ENCODE measurements at regions not wholly inside any gene's neighbourhood (a gene's known extent, or its start where the extent isn't known, plus 50 kb on each side); places are given as distances from the start of the nearest gene placed in this dataset.

DNA sequence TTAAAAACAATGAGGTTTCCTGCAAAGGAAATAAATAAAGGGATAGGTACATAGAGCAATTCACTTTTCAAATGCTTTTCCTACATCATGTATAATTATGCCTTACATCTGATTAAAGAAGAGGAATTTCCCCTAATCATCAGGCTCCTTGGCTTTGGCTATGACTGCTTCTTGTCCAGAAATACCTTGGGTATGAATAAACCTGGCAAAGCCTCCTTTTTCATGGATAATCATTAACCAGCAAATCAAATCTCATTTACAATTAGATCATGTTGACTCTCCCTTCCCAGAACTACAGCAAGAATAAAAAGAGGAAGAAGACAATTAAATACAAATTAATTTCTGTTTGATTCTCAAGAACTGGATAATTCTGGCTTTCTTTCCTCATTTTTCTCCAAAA is 58.0 kb upstream of the CD2AP start:
- no peaks in the 10 kb centered on the region for H4K20me1 ChIP-seq (ENCODE audit: insufficient read depth, poor library complexity, severe bottlenecking)
- peak overlapping the region; percentile 29 for H3K27ac ChIP-seq
- no peak overlapping the region for H2AFZ ChIP-seq
- no peak overlapping the region for H3K4me3 ChIP-seq
- peak overlapping the region; percentile 52 for H3K4me2 ChIP-seq
- no peaks in the 10 kb centered on the region for H3K79me2 ChIP-seq
- DNase-seq (ENCODE audit: low spot score): peak; percentile 56
- H3K36me3 ChIP-seq (replicated peaks; ENCODE audit: insufficient read depth, low read depth): no peaks in the 10 kb centered on the region
- H3K27me3 ChIP-seq: no peaks in the 10 kb centered on the region
- no peaks in the 10 kb centered on the region for H3K9me2 ChIP-seq (replicated peaks; ENCODE audit: insufficient read depth)
- TF ChIP-seq EZH2phosphoT487 (IDR thresholded peaks at IDR 0.05; ENCODE audit: low read depth, severe bottlenecking, unreplicated experiment): no peak
- TF ChIP-seq, protein P1, sequence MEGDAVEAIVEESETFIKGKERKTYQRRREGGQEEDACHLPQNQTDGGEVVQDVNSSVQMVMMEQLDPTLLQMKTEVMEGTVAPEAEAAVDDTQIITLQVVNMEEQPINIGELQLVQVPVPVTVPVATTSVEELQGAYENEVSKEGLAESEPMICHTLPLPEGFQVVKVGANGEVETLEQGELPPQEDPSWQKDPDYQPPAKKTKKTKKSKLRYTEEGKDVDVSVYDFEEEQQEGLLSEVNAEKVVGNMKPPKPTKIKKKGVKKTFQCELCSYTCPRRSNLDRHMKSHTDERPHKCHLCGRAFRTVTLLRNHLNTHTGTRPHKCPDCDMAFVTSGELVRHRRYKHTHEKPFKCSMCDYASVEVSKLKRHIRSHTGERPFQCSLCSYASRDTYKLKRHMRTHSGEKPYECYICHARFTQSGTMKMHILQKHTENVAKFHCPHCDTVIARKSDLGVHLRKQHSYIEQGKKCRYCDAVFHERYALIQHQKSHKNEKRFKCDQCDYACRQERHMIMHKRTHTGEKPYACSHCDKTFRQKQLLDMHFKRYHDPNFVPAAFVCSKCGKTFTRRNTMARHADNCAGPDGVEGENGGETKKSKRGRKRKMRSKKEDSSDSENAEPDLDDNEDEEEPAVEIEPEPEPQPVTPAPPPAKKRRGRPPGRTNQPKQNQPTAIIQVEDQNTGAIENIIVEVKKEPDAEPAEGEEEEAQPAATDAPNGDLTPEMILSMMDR (IDR thresholded peaks at IDR 0.05; ENCODE audit: poor library complexity): no peak
- TF ChIP-seq EZH2 (IDR thresholded peaks at IDR 0.05; ENCODE audit: borderline replicate concordance): no peak
- peaks cover 18% of the 10 kb centered on the region for H3K4me1 ChIP-seq (ENCODE audit: insufficient read depth)
- no peaks in the 10 kb centered on the region for H3K9me3 ChIP-seq (ENCODE audit: low read depth)

DNA sequence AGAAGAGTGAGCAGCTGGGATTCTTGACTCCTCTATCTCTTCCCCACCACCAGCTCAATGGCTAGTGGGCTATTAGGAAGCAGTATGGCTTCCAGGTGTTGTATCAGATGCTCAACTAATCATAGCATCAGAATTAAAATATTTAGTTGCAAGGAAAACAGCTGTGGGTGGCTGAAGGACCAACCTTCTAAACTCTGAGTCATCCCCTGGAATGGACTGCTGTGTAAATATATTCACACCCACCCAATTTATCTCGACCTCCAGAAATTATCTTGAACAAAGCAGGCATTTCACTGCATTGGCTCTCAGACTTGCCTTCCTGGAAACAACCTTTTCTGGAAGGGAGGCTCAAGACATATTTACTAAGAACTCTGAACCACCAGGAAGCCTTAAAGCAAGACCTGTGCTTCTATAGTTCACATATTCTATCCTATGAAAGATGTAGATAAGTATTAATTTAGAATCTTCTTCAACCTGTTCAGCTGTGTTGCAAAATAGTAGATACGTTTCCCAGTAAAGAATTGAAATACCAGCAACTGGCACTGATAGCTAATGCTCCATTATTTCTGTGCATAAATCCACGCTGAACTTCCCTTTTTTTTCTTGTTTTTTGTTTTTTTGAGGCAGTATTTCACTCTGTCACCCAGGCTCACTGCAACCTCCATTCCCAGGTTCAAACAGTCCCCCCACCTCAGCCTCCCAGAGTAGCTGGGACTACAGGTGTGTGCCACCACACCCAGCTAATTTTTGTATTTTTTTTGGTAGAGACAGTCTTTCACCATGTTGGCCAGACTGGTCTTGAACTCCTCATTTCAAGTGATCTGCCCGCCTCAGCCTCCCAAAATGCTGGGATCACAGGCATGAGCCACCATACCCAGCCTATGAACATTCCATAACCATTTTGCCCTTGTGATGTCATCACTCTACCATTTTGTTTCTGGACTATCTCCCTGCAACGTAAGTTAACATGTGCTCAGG is 56.9 kb upstream of the CD2AP start:
- H3K27ac ChIP-seq: peak overlapping the region; percentile 29
- TF ChIP-seq EZH2phosphoT487 (IDR thresholded peaks at IDR 0.05; ENCODE audit: low read depth, severe bottlenecking, unreplicated experiment) (no peak), EZH2 (IDR thresholded peaks at IDR 0.05; ENCODE audit: borderline replicate concordance) (no peak)
- TF ChIP-seq, protein P1 (IDR thresholded peaks at IDR 0.05; ENCODE audit: poor library complexity): no peak
- H3K4me3 ChIP-seq: no peak overlapping the region
- H3K27me3 ChIP-seq: no peaks in the 10 kb centered on the region
- DNase-seq (ENCODE audit: low spot score): peak; percentile 42
- no peaks in the 10 kb centered on the region for H4K20me1 ChIP-seq (ENCODE audit: insufficient read depth, poor library complexity, severe bottlenecking)
- H3K4me2 ChIP-seq: peak overlapping the region; percentile 52
- H3K79me2 ChIP-seq: no peaks in the 10 kb centered on the region
- H3K4me1 ChIP-seq (ENCODE audit: insufficient read depth): peaks cover 18% of the 10 kb centered on the region
- H3K36me3 ChIP-seq (replicated peaks; ENCODE audit: insufficient read depth, low read depth): no peaks in the 10 kb centered on the region
- H3K9me2 ChIP-seq (replicated peaks; ENCODE audit: insufficient read depth): no peaks in the 10 kb centered on the region
- no peaks in the 10 kb centered on the region for H3K9me3 ChIP-seq (ENCODE audit: low read depth)
- H2AFZ ChIP-seq: no peak overlapping the region
- WGBS (ENCODE audit: low lambda C conversion rate, missing lambda C conversion rate): 77% methylated on average over 5 of the region's 5 CpGs

DNA sequence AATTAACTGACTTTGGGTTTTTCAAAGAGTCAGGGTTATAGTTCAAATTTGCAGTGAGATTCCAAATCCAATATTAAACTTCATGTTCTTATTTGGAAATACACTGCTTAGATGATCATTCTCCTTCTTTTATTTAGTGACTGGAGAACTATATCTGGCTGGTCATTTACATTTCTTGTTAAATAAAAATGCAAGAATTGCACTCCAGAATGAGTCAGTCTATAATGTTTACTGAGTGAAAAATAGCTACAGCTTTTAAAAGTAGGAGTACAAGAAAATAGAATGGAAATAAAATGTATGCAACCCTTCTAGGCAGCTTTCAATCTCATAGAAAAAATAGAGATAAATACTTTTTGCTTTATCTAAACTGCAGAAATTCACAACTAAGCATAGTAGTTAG is 54.5 kb upstream of the CD2AP start:
- H3K27ac ChIP-seq: no peak overlapping the region
- no peak overlapping the region for H3K4me2 ChIP-seq
- H3K4me1 ChIP-seq (ENCODE audit: insufficient read depth): peaks cover 18% of the 10 kb centered on the region
- TF ChIP-seq EZH2 (IDR thresholded peaks at IDR 0.05; ENCODE audit: borderline replicate concordance) (no peak), EZH2phosphoT487 (IDR thresholded peaks at IDR 0.05; ENCODE audit: low read depth, severe bottlenecking, unreplicated experiment) (no peak)
- TF ChIP-seq, protein P1 (IDR thresholded peaks at IDR 0.05; ENCODE audit: poor library complexity): no peak
- no peaks in the 10 kb centered on the region for H3K36me3 ChIP-seq (replicated peaks; ENCODE audit: insufficient read depth, low read depth)
- DNase-seq (ENCODE audit: low spot score): no peak
- no peaks in the 10 kb centered on the region for H4K20me1 ChIP-seq (ENCODE audit: insufficient read depth, poor library complexity, severe bottlenecking)
- H3K9me3 ChIP-seq (ENCODE audit: low read depth): no peaks in the 10 kb centered on the region
- no peak overlapping the region for H3K4me3 ChIP-seq
- H3K79me2 ChIP-seq: no peaks in the 10 kb centered on the region
- H3K27me3 ChIP-seq: no peaks in the 10 kb centered on the region
- no peak overlapping the region for H2AFZ ChIP-seq
- no peaks in the 10 kb centered on the region for H3K9me2 ChIP-seq (replicated peaks; ENCODE audit: insufficient read depth)

Data from hepatocyte (in vitro differentiated cells).